OCI-LY3 (cell line): ENCODE measurements at regions not wholly inside any gene's neighbourhood (a gene's known extent, or its start where the extent isn't known, plus 50 kb on each side); places are given as distances from the start of the nearest gene placed in this dataset.

Source experiments
- H2AFZ ChIP-seq: fragments of 200-600, 300-600 bp; shearing (Covaris generic); 2 replicates; pipeline ENCODE4 v1.6.0; 2014; ENCODE audit warnings: antibody characterized with exemption, low read depth, low read length
- H3K27ac ChIP-seq: fragments of 200-600, 300-600 bp; sonication (generic); 2 replicates; pipeline ENCODE4 v1.5.1; 2014; ENCODE audit warnings: mild to moderate bottlenecking, low read length, moderate library complexity, mixed read lengths
- H3K27me3 ChIP-seq: fragments of 200-600, 300-600 bp; sonication (generic); 2 replicates; pipeline ENCODE4 v1.6.1; 2014; ENCODE audit warnings: low read depth, low read length, mixed read lengths
- H3K36me3 ChIP-seq: fragments of 200-600, 300-600 bp; sonication (generic); replicated peaks from 2 replicates; pipeline ENCODE3; 2014; ENCODE audit warnings: low read depth, low read length, mixed read lengths
- H3K4me1 ChIP-seq: fragments of 300-600, 200-600 bp; sonication (generic); 2 replicates; pipeline ENCODE4 v1.6.1; 2014; ENCODE audit warnings: low read length, mixed read lengths
- H3K4me2 ChIP-seq: fragments of 200-600, 300-600 bp; sonication (generic); 2 replicates; pipeline ENCODE4 v1.6.1; 2014; ENCODE audit warnings: low read length, mixed read lengths
- H3K4me3 ChIP-seq: fragments of 300-600, 200-600 bp; sonication (generic); 2 replicates; pipeline ENCODE4 v1.5.1; 2014; ENCODE audit warnings: antibody characterized with exemption, mild to moderate bottlenecking, low read length, moderate library complexity
- H3K79me2 ChIP-seq: fragments of 300-600, 200-600 bp; shearing (Covaris generic); 2 replicates; pipeline ENCODE4 v1.6.1; 2014; ENCODE audit warnings: mild to moderate bottlenecking, low read length, mixed read lengths
- H3K9ac ChIP-seq: fragments of 300-600, 200-600 bp; shearing (Covaris generic); 2 replicates; pipeline ENCODE4 v1.6.0; 2014; ENCODE audit warnings: mild to moderate bottlenecking, low read length, moderate library complexity
- H3K9me3 ChIP-seq: fragments of 200-600, 300-600 bp; shearing (Covaris generic); 2 replicates; pipeline ENCODE4 v1.6.1; 2014; ENCODE audit warnings: low read length, mixed read lengths; ENCODE audit not compliant: insufficient read depth
- H4K20me1 ChIP-seq: fragments of 200-600, 300-600 bp; sonication (generic); 2 replicates; pipeline ENCODE4 v1.6.1; 2016; ENCODE audit warnings: low read length, mixed read lengths; ENCODE audit not compliant: insufficient read depth
- CTCF ChIP-seq: fragments of 200-600, 300-600 bp; sonication (generic); IDR thresholded peaks from 2 replicates; pipeline ENCODE4 v1.5.1; 2014; ENCODE audit warnings: antibody characterized with exemption, low read length, low read depth
- EZH2phosphoT487 ChIP-seq: fragments of 200-600 bp; shearing (Covaris generic); IDR thresholded peaks from 2 replicates; pipeline ENCODE4 v1.6.1; 2018; ENCODE audit warnings: antibody characterized with exemption, mixed run types, low read depth

GRCh38 chr17:72386619-72387237 is 265.9 kb downstream of the SOX9 start:
- Histone ChIP-seq H3K27me3 (no peaks in the 10 kb centered on the region), H2AFZ (no peak overlapping the region), H3K27ac (no peak overlapping the region), H4K20me1 (no peaks in the 10 kb centered on the region), H3K4me1 (peaks cover 41% of the 10 kb centered on the region), H3K4me2 (no peak overlapping the region), H3K36me3 (no peaks in the 10 kb centered on the region), H3K4me3 (no peak overlapping the region), H3K79me2 (no peaks in the 10 kb centered on the region), H3K9me3 (no peaks in the 10 kb centered on the region), H3K9ac (no peak overlapping the region)
- TF ChIP-seq CTCF (no peak), EZH2phosphoT487 (no peak)

- Histone ChIP-seq H2AFZ (no peak overlapping the region), H3K36me3 (no peaks in the 10 kb centered on the region), H3K79me2 (no peaks in the 10 kb centered on the region), H3K4me1 (peaks cover 48% of the 10 kb centered on the region), H3K27ac (no peak overlapping the region), H4K20me1 (no peaks in the 10 kb centered on the region), H3K4me3 (no peak overlapping the region), H3K4me2 (no peak overlapping the region), H3K9ac (no peak overlapping the region), H3K9me3 (no peaks in the 10 kb centered on the region), H3K27me3 (no peaks in the 10 kb centered on the region)
- no peak for TF ChIP-seq CTCF
- no peak for TF ChIP-seq EZH2phosphoT487
Observed at GRCh38 chr17:72387487-72387886, 266.7 kb downstream of the SOX9 start.

- no peak overlapping the region for H3K4me2 ChIP-seq
- H3K4me1 ChIP-seq, result peaks cover 53% of the 10 kb centered on the region
- no peak overlapping the region for H3K27ac ChIP-seq
Observed at GRCh38 chr17:72387969-72388368, 267.1 kb downstream of the SOX9 start.

More at GRCh38 chr17:72387969-72388368, 267.1 kb downstream of the SOX9 start:
- Histone ChIP-seq H3K36me3 (no peaks in the 10 kb centered on the region), H3K9ac (no peak overlapping the region), H3K79me2 (no peaks in the 10 kb centered on the region), H4K20me1 (no peaks in the 10 kb centered on the region), H3K27me3 (peaks cover 2% of the 10 kb centered on the region; the same call in 1 of the 2 replicates), H2AFZ (no peak overlapping the region), H3K9me3 (no peaks in the 10 kb centered on the region), H3K4me3 (no peak overlapping the region)
- TF ChIP-seq EZH2phosphoT487 (no peak), CTCF (no peak)
